GM06990 (cell line): ENCODE measurements at regions not wholly inside any gene's neighbourhood (a gene's known extent, or its start where the extent isn't known, plus 50 kb on each side); places are given as distances from the start of the nearest gene placed in this dataset.

ENCODE experiments used
- DNase-seq: peaks from one replicate; pipeline ENCODE4 v3.0.0-alpha.2; 2011; ENCODE audit not compliant: insufficient read length; ENCODE audit errors: extremely low read depth
- H3K27me3 ChIP-seq: replicated peaks from 2 replicates; pipeline ENCODE4 v1.6.0; 2011; ENCODE audit warnings: low read length; ENCODE audit not compliant: control insufficient read depth, insufficient read depth
- H3K36me3 ChIP-seq: 2 replicates; pipeline ENCODE4 v1.5.1; 2011; ENCODE audit warnings: low read length; ENCODE audit not compliant: control insufficient read depth, insufficient read depth
- H3K4me3 ChIP-seq: replicated peaks from 2 replicates; pipeline ENCODE4 v1.5.1; 2011; ENCODE audit warnings: low read depth, mild to moderate bottlenecking, control low read depth, low read length
- TF ChIP-seq, protein P1 (sequence below): IDR thresholded peaks from 2 replicates; pipeline ENCODE4 v1.5.1; 2011; ENCODE audit warnings: low read length, control low read depth, mild to moderate bottlenecking, inconsistent platforms; ENCODE audit not compliant: insufficient read depth, poor library complexity, severe bottlenecking

DNA sequence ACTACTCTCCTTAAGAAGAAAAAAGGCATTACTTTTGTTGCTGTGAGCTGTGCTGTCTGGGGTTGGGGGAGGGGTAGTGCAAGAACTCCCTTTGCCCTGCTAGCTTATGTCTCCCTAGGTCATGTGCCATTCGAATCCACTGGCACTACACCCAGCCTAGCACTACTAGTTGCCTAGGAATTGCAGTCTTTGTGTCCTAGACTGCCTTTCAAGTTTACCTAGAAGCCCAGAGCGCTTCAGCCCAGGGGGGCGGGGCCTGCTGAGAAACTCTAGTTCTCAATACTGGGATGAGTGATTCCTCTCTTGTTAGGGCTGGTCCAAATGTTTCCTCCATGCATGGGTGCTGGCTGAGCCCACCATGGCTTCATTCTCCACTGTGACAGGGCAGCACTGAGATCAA is 1011.5 kb downstream of the PCDH19 start:
- TF ChIP-seq, protein P1, sequence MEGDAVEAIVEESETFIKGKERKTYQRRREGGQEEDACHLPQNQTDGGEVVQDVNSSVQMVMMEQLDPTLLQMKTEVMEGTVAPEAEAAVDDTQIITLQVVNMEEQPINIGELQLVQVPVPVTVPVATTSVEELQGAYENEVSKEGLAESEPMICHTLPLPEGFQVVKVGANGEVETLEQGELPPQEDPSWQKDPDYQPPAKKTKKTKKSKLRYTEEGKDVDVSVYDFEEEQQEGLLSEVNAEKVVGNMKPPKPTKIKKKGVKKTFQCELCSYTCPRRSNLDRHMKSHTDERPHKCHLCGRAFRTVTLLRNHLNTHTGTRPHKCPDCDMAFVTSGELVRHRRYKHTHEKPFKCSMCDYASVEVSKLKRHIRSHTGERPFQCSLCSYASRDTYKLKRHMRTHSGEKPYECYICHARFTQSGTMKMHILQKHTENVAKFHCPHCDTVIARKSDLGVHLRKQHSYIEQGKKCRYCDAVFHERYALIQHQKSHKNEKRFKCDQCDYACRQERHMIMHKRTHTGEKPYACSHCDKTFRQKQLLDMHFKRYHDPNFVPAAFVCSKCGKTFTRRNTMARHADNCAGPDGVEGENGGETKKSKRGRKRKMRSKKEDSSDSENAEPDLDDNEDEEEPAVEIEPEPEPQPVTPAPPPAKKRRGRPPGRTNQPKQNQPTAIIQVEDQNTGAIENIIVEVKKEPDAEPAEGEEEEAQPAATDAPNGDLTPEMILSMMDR = no peak

DNA sequence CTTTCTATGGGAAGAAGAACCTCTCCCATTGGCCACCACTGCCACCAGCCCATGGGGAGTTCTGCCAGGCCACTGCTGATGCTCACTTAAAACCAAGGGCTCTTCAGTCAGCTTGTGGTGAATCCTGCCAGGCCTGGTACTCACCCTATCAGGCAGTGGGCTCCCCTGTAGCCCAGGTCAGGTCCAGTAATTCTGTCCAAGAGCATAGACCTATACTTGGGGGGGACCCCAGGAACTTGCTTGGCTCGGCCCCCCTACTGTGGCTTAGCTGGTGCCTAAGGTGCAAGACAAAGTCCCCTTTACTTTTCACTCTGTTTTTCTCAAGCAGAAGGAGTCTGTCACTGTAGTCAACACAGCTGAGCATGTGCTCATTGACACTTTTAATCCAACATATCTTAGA is 1012.2 kb downstream of the PCDH19 start:
- TF ChIP-seq, protein P1 = no peak

More for the DNA sequence above, 1011.5 kb downstream of the PCDH19 start:
- no peaks in the 10 kb centered on the region for H3K27me3 ChIP-seq
- no peaks in the 10 kb centered on the region for H3K36me3 ChIP-seq
- no peak for DNase-seq
- no peak overlapping the region for H3K4me3 ChIP-seq

DNA sequence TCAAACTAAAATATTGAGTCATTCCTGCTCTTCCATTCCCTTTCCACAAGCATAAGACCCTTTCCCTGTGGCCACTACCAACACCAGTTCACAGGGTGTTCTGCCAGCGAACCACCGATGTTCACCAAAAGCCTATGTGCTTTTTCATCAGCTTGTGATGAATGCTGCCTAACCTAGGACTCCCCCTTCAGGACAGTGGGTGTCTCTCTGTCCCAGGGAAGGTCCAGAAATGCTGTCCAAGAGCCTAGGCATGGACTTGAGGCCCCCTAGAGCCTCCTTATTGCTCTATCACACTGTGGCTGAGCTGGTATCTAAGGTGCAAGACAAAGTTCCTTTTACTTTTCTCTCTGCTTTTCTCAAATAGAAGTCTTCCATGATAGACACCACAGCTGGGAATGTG is 1015.6 kb downstream of the PCDH19 start:
- Histone ChIP-seq H3K36me3 (no peaks in the 10 kb centered on the region), H3K4me3 (no peak overlapping the region), H3K27me3 (no peaks in the 10 kb centered on the region)
- no peak for DNase-seq
- TF ChIP-seq, protein P1 = peak; percentile 6

More for the DNA sequence above, 1012.2 kb downstream of the PCDH19 start:
- Histone ChIP-seq H3K4me3 (no peak overlapping the region), H3K27me3 (no peaks in the 10 kb centered on the region), H3K36me3 (no peaks in the 10 kb centered on the region)
- no peak for DNase-seq

DNA sequence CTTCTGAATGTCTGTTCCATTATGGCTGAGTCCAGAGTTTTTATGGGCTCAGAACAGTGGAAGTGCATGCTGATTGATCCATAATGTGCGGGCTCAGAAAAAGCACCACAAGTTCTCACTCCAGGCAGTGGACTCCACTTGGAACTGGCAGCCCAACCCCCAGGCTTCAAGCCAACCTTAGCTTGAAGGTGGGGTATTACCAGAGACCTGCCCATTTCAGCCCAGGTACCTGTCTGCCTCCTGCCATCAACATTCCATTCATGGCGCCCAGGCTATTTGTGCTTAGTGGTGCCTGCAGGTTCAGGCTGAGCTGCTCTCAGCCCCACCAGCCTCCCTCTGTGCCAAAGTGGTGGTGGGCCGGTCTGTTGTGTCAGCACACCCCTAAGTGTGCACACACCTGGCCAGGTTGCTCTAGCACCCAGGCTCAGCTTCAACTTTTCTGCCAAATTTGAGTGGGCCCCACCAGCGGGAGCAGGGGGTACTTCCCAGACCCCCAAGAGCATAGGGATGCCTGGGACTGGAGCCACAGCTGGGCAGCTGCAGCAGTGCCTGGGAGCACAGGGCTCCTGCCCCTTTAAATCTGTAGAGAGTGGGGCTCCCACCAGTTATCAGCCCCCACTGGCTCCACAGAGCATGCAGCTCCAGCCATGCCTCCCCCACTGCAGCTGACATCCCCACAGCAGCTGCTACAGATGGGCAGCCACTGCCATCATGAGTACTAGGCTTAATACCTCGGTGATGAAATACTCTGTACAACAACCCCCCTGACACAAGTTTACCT is 1025.3 kb downstream of the PCDH19 start:
- H3K4me3 ChIP-seq = no peak overlapping the region
- H3K27me3 ChIP-seq = no peaks in the 10 kb centered on the region
- DNase-seq = no peak
- TF ChIP-seq, protein P1 = no peak
- H3K36me3 ChIP-seq = no peaks in the 10 kb centered on the region

DNA sequence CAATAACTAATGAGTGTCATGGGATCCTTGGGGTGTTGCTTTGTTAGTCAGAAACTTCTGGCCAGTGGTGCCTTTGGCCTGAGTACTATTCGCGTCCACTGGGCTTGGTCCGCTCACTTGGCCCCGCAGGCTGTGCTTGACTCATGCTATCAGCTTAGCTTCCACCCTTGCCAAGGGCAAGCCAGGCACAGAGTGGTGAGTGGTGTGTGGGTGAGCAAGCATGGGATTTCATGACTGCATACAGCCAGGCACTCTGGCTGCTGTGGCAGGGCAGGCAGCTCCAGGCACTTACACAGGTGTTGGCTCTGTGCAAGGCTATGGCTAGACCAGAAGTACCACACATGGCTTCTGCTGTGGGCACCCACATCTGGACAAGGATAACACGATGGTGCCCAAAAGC is 1026.3 kb downstream of the PCDH19 start:
- TF ChIP-seq, protein P1 = no peak
- Histone ChIP-seq H3K36me3 (no peaks in the 10 kb centered on the region), H3K27me3 (no peaks in the 10 kb centered on the region), H3K4me3 (no peak overlapping the region)
- DNase-seq = no peak
